ENCODE measurements at regions not wholly inside any gene's neighbourhood (a gene's known extent, or its start where the extent isn't known, plus 50 kb on each side); places are given as distances from the start of the nearest gene placed in this dataset.
"Not testable (repeated sequence)": the region's sequence is repeated elsewhere in the genome, so short reads cannot be mapped to it uniquely, and the experiment has no call there.

DNA sequence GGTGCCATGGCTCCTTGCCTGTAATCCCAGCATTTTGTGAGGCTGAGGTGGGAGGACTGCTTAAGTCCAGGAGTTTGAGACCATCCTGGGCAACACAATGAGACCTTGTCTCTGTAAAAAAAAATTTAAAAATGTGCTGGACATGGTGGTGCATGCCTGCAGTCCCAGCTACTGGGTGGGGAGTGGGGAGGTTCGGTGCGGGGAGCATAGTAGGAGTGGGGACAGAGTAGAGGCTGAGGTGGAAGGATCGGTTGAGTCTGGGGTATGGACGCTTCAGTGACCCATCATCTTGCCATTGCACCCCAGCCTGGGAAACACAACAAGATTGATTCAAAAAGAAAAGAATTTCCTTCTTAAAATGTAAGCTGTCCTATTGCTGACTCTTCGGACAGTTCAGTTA lies 1490.0 kb upstream of the GBE1 start:
- DNase-seq = no peak

DNA sequence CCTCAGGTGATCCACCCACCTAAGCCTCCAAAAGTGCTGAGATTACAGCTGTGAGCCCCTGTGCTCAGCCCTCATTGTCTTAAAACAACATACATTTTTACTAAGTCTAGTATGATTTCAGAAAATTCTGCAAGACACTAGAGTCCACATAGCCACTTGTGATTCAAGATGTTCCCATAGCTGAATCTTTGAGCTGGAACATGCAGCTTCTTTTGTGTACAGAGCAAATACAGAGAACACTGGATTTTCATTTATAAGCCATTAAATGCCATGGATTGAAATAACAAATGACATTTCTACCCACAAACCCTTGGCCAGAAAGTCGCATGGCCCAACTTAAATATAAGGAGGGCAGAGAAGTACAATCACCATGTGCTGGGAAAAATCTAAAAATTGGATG lies 1489.2 kb upstream of the GBE1 start:
- no peak for DNase-seq

DNA sequence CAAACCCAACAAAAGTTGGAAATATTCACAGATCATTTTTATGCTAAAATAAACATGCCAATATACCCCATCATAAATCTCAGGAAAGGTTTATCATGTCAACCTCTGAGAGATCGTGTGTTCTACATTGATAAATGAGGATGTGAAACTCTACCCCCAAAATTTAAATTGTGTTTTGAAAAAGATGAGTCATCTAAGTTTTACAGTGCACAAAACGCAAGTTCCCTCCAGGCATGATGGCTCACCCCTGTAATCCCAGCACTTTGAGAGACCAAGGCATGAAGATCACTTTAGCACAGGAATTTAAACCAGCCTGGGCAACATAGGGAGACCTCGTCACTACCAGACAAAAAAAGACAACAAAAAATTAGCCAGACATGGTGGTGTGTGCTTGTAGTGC lies 1487.0 kb upstream of the GBE1 start:
- DNase-seq = no peak

DNA sequence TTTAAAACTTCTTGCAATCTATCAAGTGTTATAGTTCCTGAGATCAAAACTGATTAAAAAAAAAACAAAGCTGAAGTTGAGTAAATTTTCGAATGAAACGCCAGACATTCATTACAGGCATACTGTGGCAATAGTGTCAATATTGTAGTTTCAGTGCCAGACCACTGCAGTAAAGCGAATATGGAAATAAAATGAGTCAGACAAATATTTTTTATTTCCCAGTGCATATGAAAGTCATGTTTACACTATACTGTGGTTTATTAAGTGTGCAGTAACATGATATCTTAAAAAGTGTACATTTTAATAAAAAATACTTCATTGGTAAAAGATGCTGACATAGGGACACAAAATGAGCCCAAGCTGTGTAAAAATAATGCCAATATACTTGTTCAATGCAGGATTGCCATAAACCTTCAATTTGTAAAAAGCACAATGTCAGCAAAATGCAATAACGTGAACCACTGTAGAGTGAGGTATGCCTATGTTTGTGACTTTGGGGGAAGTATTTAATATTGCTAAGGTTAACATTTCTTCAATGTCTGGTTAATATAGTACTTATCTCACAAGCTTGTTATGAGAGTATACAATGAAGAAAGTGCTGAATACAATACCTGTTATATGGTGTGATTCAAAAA lies 1473.9 kb upstream of the GBE1 start:
- DNase-seq = no peak

DNA sequence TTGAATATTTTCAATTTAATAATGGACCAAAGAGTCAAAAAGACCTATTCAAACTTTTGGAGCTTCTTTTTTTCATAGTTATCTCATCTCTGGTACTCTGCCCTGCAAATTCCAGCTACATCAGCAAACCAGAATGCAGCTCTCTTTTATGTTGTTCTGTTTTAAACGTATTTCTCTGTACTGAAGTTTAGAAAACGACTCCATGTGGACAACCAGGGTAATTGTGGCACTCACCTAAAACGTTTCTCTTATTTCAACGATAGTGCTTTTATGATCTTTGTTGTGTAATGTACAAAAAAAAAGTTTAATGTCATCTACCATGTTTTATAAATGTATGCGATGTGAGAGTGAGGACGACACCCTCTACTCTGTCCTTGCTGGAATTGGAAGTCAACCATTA lies 1472.3 kb upstream of the GBE1 start:
- DNase-seq = no peak

DNA sequence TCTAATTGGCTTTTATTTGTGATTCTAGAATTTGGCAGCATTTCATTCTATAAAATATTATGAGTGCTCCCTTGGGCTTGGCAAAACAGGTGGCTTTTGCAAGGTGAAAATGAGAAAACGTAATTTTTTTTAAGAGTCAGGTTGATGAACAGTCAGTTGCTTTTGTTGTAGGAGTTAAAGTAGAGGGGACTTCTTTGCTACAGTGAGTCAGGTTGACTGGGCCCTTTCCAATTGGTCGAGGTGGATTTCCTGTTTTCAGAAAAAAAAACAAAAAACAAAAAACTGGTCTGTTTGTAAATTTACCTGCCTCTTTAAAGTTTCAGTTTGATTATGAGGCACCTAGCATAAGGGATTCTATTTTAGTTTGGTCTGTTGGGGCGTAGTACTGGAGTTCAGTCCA lies 1469.4 kb upstream of the GBE1 start:
- no peak for DNase-seq

DNA sequence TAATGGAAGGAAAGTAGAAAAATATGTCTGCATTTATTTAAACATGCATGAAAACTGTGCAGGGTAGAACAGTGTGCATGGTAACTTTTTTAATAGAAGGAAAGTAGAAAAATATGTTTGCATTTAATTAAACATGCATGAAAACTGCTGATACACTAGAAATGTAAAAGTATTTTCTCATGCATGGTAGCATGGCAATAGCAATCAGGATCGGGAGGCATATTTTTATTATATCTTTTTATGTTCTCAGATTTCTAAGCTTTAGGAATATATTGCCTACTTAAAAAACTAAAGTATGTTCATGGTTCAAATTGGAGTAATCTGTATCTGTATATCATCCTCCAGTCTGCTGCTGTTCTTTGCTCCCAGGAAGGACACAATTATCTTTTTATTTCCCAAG lies 1468.9 kb upstream of the GBE1 start:
- DNase-seq = no peak

DNA sequence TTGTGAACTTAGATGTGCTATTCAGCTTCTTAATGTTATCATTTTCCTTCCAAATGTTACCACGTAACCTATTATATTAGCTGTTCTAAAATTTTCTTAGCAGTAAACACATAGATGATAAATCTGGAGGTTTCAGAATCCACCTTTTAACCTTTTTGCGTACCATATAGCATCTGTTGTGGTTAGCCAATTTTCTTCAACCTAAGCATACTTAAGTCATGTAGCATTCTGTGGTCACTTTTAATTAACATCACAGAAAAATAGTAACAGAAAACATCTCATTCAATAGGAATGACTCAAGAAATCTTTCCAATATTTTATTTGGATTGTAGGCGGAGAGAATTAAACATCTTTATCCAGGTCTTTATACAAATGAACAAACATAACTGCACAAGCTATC lies 1465.3 kb upstream of the GBE1 start:
- no peak for DNase-seq

DNA sequence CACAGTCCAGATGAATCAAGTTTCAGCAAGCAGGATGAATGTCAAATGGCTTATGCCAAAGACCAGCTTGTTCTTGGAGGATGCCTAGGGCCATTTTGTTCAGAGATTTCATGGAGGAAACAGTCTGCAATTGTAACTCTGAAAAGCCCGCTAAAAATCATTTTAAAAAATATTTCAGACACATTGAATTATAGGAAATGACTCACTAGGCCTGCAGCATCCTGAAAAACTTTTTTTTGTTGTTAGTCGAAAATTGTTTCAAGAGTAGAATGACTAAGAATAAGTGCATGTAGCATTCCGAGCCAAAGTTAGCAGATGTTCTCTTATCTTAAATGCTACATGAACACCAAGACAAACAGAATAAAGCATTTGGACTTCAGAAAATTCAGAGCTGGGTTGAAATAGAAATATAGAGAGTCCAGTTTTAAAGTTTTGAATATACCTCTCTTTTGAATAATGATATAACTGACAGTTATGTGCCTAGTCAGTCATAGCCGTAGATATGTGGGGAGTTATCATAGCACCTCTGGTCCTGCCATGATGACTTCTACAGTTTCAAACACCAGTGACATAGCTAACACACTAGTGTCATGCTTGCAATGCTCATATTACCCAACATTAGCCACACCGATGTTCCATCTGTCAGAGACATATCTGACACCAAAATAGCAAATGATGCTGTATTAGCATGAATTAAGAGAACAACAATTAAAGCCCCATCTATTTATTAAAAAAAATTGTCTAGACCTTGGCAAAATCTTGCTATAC lies 1462.8 kb upstream of the GBE1 start:
- DNase-seq = no peak

DNA sequence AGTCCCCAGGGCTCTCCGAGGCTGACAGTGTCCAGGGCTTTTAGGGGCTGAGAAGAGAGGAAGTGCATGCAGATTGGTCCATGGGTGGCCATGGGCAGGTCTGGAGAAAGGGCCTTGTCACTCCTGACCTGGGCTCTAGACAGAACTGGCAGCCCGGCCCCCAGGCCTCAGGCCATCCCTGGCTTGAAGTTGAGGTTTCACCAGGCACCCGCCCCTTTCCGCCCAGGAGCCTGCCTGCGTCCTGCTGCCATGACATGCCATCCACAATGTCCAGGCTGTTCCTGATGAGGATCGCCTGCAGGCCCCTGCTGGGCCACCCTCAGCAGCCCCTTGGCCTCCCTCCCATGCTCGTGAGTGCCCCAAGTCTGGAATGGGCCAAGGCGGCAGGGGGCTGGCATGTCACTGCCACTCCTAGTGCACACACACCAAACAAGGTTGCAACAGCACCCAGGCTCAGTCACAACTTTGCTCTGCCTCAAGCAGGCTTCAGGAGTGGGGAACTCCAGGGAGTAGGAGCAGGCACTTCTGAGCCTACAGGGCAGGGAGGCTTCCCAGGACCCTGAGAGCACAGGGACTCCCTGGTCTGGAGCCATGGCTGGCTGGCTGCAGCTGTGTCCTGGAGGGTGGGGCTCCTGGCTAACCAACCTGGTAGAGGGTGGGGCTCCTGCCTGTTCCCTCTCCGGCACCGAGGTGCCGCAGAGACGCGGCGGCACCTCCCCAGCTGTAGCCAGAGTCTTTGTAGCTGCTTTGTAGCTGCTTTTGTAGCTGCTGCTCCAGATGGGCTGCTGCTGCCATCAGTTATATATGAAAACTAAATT lies 1457.1 kb upstream of the GBE1 start:
- no peak for DNase-seq

DNA sequence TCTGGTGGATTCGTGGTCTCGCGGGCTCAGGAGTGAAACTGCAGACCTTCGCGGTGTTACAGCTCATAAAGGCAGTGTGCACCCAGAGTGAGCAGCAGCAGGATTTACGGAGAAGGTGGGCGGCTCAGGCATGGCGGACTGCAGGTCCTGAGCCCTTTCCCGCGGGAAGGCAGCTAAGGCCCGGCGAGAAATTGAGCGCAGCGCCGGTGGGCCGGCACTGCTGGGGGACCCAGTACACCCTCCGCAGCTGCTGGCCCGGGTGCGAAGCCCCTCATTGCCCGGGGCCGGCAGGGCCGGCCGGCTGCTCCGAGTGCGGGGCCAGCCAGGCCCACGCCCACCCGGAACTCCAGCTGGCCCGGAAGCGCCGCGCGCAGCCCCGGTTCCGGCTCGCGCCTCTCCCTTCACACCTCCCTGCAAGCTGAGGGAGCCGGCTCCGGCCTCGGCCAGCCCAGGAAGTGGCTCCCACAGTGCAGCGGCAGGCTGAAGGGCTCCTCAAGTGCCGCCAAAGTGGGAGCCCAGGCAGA lies 1456.2 kb upstream of the GBE1 start:
- not testable (repeated sequence) for DNase-seq

DNA sequence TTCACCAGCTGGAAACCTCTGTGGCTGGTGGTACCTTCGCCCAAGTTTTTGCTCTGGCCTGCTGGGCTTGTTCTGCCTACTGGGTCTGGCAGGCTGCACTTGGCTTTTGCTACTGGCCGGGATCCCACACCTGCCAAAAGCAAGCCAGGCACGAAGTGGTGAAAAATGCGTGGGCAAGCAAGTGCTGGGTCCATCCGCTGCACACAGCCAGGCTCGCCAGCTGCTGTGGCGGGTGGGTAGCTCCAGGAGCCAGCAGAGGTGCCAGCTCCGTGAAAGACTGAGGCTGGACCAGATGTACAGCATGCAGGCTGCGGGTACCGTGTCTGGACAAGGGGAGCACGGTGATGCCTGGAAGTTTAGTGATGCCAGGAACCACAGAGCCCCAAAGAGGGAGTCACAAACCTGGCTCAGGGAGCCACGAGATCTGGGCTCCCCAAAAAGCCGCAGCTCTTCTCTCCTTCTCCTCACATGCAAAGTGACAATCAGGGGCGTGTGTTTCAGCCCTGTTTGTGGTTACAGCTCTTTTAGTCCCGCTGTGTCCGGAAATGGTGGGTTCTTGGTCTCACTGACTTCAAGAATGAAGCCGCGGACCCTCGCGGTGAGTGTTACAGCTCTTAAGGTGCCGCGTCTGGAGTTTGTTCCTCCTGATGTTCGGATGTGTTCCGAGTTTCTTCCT lies 1455.6 kb upstream of the GBE1 start:
- no peak for DNase-seq

DNA sequence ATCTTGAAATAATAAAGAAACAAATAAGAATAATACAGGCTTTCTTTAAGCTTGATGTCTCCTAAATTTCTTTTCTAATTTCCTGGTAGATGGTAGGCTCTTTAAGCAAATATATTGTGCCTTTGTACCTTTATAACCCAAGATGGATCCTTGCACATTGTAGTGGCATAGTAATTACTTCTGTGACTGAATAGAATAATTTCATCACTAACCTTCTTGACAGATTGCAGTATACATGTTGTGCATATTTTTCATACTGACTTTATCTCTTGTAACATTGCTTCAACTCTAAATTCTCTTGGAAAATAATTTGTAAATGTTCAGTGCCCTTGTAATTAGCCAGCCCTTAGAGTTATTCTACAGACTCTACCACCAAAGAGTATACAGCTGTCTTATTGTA lies 1433.8 kb upstream of the GBE1 start:
- DNase-seq = no peak

DNA sequence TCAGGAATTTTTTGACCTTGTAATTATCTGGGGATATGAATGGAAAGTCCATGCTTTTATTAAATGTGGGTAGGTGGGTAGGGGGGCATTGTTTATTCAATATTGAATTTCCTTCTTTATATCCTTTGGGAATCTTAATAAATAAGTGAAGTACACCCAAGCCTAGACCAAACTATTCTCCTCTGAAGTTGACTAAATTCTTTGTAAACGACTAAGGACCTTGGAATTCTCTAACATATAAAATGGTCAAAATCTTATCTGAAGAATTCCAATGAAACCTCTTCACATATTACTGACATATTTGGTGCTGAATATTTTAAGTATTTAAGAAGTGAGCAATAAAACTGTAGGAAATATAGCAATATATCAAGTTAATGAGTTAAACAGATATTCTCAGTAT lies 1432.1 kb upstream of the GBE1 start:
- DNase-seq = no peak

DNA sequence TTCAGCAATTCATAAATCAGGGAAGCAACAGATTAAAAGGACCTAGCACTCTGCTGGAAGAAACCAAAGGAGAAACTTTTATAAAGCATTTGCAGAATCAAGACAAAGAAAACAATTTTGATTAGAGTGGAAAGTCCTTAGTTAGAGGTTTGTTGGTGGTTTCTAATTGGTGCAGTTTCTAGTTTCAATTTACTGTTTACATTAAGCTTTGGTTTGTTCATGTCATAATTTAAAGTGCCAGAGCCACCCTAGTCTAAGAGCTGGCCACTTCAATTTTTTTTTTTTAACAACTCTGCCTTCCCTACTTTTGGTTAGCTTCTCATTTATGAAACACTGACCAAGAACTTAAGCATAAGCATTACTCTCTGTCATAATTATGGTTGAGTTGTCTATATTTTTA lies 1428.2 kb upstream of the GBE1 start:
- DNase-seq = no peak

DNA sequence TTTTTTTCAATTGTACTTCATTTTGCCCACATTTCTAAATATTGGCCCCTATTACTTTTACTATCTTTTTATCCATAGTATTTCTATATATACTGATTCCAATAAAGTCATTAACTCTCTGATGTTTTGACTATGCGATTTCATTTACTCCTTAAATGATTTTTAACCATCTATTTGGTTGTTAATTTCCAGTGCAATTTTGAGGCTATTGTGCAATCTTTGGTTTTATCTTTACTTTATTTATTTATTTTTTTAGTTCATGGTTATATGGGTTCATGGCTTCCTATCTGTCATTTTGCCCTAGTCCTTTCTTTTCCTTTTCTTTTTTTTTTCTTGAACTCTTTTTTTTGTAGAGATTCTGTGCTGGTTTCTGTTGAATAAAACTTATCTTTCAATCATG lies 1408.0 kb upstream of the GBE1 start:
- DNase-seq = no peak

DNA sequence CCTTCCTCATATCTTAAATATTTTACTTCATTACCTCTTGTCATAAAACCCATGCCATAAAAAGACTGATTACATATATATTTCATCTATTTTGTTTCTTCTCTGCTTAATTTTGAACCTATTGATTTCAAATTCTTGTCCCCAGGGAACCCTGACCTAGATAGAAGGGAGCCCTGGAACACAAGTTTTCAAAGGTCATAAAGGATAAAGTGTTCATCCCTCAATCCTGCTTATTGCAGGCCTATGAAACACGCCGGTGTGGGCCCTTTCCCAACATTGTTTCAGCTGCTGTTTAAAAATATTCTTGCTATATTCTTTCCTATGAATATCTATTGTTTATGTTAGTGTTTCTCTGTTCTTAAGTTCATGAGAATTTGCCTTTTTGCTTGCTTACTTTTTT lies 1389.5 kb upstream of the GBE1 start:
- no peak for DNase-seq

DNA sequence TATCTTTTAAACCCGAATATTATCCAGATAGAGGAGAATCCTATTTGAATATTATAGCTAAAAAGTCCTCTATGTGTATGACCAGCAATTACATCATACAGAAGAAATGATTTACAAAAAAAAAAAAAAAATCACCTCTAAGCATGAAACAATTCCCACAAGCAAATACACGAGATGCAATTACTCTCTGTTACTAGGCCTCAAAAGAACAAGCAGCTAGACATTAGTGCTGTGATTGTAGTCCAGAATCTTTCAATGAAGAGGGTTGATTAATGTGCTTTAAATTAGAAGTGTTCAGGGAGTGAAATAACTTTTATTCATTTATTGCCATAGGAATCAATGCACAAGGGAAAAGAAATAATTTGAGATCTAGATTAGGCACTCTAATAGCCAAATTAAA lies 1379.5 kb upstream of the GBE1 start:
- no peak for DNase-seq

DNA sequence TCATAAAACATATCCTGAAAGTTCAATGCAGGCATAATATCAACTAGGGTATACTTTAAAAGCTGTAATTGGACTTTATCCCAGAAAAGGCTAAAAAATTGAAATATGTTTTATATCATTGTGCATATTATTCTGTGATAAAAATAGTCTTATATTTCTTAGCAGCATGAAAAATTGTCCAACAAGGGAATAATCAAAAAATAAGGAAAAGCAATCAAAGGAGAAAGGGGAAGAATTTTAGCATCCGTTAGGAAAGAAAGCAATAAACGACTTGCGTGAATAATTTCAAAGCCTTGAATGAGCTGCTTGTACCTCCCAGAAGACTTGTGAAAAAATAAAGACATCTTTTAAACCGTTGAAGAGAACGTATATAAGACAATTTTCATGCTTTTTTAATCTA lies 1369.8 kb upstream of the GBE1 start:
- DNase-seq = no peak

DNA sequence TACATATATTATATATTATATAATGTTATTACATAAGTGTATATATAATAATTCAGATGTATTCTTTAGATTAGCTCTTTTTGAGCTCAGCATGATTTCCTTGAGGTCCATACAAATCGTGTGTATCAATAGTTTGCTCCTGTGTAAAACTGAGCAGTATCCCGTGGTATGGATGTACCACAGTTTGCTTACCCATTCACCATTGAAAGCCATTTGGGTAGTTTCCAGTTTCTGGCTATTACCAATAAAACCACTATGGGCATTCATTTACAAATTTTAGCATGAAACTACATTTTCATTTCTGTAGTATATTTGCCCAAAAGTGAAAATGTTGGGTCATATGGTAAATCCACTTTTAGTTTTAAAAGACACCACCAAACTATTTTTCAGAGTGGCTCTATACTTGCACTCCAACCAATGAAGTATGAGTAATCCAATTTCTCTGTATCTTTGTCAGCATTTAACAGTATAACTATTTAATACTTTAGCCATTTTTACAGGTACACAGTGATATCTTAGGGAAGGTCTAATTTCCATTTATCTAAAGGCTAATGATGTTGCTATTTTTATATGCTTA lies 1361.4 kb upstream of the GBE1 start:
- DNase-seq = no peak

DNA sequence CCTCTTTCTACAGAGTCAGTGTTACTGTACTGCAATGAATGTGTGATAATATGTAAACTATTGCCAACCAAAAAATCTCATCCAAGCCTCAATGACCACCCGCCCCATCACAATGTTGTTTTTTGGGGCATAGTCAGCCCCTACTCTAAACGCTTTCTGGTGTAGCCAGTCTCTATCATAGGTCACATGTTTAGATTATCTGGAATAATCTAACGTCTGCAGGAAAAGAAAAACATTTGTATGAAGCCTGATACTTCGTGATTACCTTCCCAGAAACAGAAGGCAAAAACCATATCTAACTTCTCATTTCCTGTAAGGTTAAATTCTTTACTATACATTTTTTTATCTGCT lies 1331.8 kb upstream of the GBE1 start:
- DNase-seq = no peak

DNA sequence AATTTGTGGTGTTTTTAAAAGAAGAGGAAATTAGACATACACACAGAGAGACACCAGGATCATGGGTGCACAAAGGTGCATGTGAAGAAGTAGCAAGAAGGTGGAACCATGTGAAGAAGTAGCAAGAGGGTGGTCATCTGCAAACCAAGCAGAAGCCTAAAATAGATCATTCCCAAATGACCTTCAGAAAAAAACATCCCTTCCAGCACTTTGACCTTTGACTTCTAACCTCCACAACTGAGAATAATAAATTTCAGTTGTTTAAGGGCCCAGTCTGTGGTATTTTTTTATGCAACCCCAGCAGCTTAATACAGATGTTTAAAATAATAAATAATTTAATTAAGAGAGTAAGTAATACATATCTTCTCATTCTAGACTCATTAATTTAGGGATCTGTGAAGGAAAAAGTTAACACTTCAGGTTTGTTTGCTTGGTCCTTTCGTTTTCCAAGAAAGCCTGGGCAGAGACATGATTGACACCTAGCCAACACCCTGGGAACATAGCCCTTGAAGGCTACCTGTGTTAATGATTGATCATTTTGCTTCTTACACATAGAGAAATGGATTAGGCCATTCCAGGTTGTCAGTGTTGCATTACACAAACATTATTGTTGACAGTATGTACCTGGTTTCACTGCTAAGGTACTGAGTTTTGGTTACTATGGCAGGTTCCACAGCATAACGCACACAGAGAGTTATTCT lies 1331.2 kb upstream of the GBE1 start:
- DNase-seq = no peak

All from KG1 (cell line).